IMR-90 (cell line): ENCODE measurements at regions not wholly inside any gene's neighbourhood (a gene's known extent, or its start where the extent isn't known, plus 50 kb on each side); places are given as distances from the start of the nearest gene placed in this dataset.

ENCODE experiments used
- ATAC-seq: fragments of 200-7000 bp; cut with Tn5 transposase; 2 replicates; pipeline ENCODE4 v1.9.1; 2020; ENCODE audit warnings: low read depth, mild to moderate bottlenecking, moderate library complexity
- BruUV-seq: library from RNA; stranded (reverse); fragments of 400-500 nt; replicated peaks from 2 replicates; lab custom pipeline; 2021; lab: Mats Ljungman, UMichigan
- CTCF ChIA-PET: fragments of 300-600 bp; formaldehyde crosslinking; extraction: SDS; loops from one replicate; lab custom pipeline; 2021; ENCODE audit warnings: antibody characterized with exemption; lab: Yijun Ruan, JAX
- POLR2A ChIA-PET: fragments of 300-600 bp; sonication (Branson Sonifier 250); formaldehyde crosslinking; loops from one replicate; lab custom pipeline; 2022; ENCODE audit warnings: antibody characterized with exemption; ENCODE audit not compliant: unreplicated experiment; lab: Charles Lee
- DNase-seq: peaks from one replicate; pipeline ENCODE4 v3.0.0; 2013
- H2AFZ ChIP-seq: replicated peaks from 2 replicates; pipeline ENCODE3; 2013; ENCODE audit warnings: low read length, mild to moderate bottlenecking; ENCODE audit not compliant: poor library complexity
- H2AK5ac ChIP-seq: 2 replicates; pipeline ENCODE4 v1.6.1; 2013; ENCODE audit warnings: low read depth, low read length, inconsistent platforms
- H2AK9ac ChIP-seq: replicated peaks from 2 replicates; pipeline ENCODE3; 2013; ENCODE audit warnings: mild to moderate bottlenecking, low read depth, low read length, moderate library complexity; ENCODE audit not compliant: poor library complexity
- H2BK120ac ChIP-seq: 2 replicates; pipeline ENCODE4 v1.6.1; 2013; ENCODE audit warnings: low read depth, low read length, inconsistent platforms
- H2BK15ac ChIP-seq: 3 replicates; pipeline ENCODE4 v1.6.1; 2013; ENCODE audit warnings: low read depth, low read length, inconsistent platforms
- H2BK20ac ChIP-seq: 2 replicates; pipeline ENCODE4 v1.6.1; 2013; ENCODE audit warnings: low read depth, mild to moderate bottlenecking, inconsistent platforms, low read length, moderate library complexity
- H2BK5ac ChIP-seq: 2 replicates; pipeline ENCODE4 v1.6.1; 2013; ENCODE audit warnings: mild to moderate bottlenecking, low read depth, low read length, inconsistent platforms; ENCODE audit not compliant: poor library complexity, severe bottlenecking
- H3K14ac ChIP-seq: replicated peaks from 2 replicates; pipeline ENCODE4 v1.6.1; 2013; ENCODE audit warnings: low read depth, low read length, inconsistent platforms
- H3K18ac ChIP-seq: 2 replicates; pipeline ENCODE4 v1.6.1; 2013; ENCODE audit warnings: low read depth, low read length, control low read depth
- H3K23ac ChIP-seq: 2 replicates; pipeline ENCODE4 v1.6.1; 2013; ENCODE audit warnings: low read depth, low read length, inconsistent platforms
- H3K27ac ChIP-seq: 2 replicates; pipeline ENCODE4 v1.5.1; 2013; ENCODE audit warnings: mild to moderate bottlenecking, control low read depth, low read length; ENCODE audit not compliant: insufficient read depth
- H3K27me3 ChIP-seq: 2 replicates; pipeline ENCODE4 v1.6.1; 2013; ENCODE audit warnings: low read length; ENCODE audit not compliant: control insufficient read depth, insufficient read depth
- H3K36me3 ChIP-seq: 2 replicates; pipeline ENCODE4 v1.6.1; 2013; ENCODE audit warnings: low read length, mixed read lengths; ENCODE audit not compliant: control insufficient read depth, insufficient read depth
- H3K4ac ChIP-seq: 2 replicates; pipeline ENCODE4 v1.6.1; 2013; ENCODE audit warnings: low read depth, low read length, inconsistent platforms
- H3K4me1 ChIP-seq: 2 replicates; pipeline ENCODE4 v1.6.1; 2013; ENCODE audit warnings: low read length, mixed read lengths; ENCODE audit not compliant: control insufficient read depth, insufficient read depth
- H3K4me2 ChIP-seq: 2 replicates; pipeline ENCODE4 v1.6.1; 2013; ENCODE audit warnings: low read depth, mild to moderate bottlenecking, control low read depth, low read length, moderate library complexity
- H3K4me3 ChIP-seq: 2 replicates; pipeline ENCODE4 v1.5.1; 2013; ENCODE audit warnings: low read depth, mild to moderate bottlenecking, control low read depth, low read length, moderate library complexity; ENCODE audit not compliant: insufficient read depth
- H3K56ac ChIP-seq: 2 replicates; pipeline ENCODE4 v1.6.1; 2013; ENCODE audit warnings: low read length, inconsistent platforms; ENCODE audit not compliant: insufficient read depth; ENCODE audit errors: extremely low read depth
- H3K79me1 ChIP-seq, 2 experiments: 2 replicates each; pipeline ENCODE4 v1.6.1; 2013; ENCODE audit warnings: low read length in 2 of 2, inconsistent platforms in 1 of 2, low read depth in 1 of 2
- H3K9ac ChIP-seq: 2 replicates; pipeline ENCODE4 v1.6.1; 2013; ENCODE audit warnings: low read depth, low read length, control low read depth
- H3K9me1 ChIP-seq: 2 replicates; pipeline ENCODE4 v1.6.1; 2013; ENCODE audit warnings: low read length, inconsistent platforms; ENCODE audit not compliant: insufficient read depth
- H3K9me3 ChIP-seq: 2 replicates; pipeline ENCODE4 v1.6.1; 2013; ENCODE audit warnings: low read length; ENCODE audit not compliant: control insufficient read depth, insufficient read depth
- H4K20me1 ChIP-seq: 2 replicates; pipeline ENCODE4 v1.6.1; 2013; ENCODE audit warnings: low read length, inconsistent platforms; ENCODE audit not compliant: insufficient read depth
- H4K5ac ChIP-seq: 2 replicates; pipeline ENCODE4 v1.6.1; 2013; ENCODE audit warnings: mild to moderate bottlenecking, low read depth, low read length, control low read depth
- H4K8ac ChIP-seq, 2 experiments: 2 replicates each; pipeline ENCODE4 v1.6.1; 2013; ENCODE audit warnings: low read depth in 2 of 2, low read length in 2 of 2, control low read depth in 1 of 2, inconsistent platforms in 1 of 2
- H4K91ac ChIP-seq: 2 replicates; pipeline ENCODE4 v1.6.1; 2013; ENCODE audit warnings: low read depth, low read length, inconsistent platforms; ENCODE audit not compliant: insufficient read depth
- FOS ChIP-seq: fragments of 150-350 bp; IDR thresholded peaks from 2 replicates; pipeline ENCODE4 v1.6.1; 2016; ENCODE audit warnings: low read depth, low read length
- NFE2L2 ChIP-seq: fragments of 150-350 bp; IDR thresholded peaks from 2 replicates; pipeline ENCODE4 v1.6.1; 2016; ENCODE audit warnings: low read depth, mild to moderate bottlenecking, low read length
- POLR2A ChIP-seq: IDR thresholded peaks from 2 replicates; pipeline ENCODE4 v1.6.1; 2012; ENCODE audit warnings: mild to moderate bottlenecking, low read depth, low read length
- WGBS, 2 experiments: methylation state at CpG; one replicate each; pipeline versions ENCODE4 v1.1.5 to v1.1.7; 2013; ENCODE audit warnings: missing lambda C conversion rate in 2 of 2; ENCODE audit not compliant: insufficient read length in 1 of 2; ENCODE audit errors: extremely low coverage in 2 of 2; 5-methylcytosine and 5-hydroxymethylcytosine counted together
- dilution Hi-C: fragments of 300-500 bp; cut with HindIII; formaldehyde crosslinking; loops from one replicate; pipeline ENCODE4 v1.14.3; 2018; ENCODE audit warnings: low sequenced_read_pairs; ENCODE audit not compliant: unreplicated experiment
- in situ Hi-C: fragments of 300-500 bp; cut with MboI; formaldehyde crosslinking; loops from 3 replicates; pipeline ENCODE4 v1.14.3; 2019; ENCODE audit warnings: low sequenced_read_pairs, inconsistent platforms, mixed read lengths
- intact Hi-C: fragments of 100-400 bp; cut with micrococcal nuclease; formaldehyde crosslinking; loops from 2 replicates; pipeline ENCODE4 v1.10.0; 2022
- TF ChIP-seq, protein P1 (sequence below): fragments of 150-350 bp; IDR thresholded peaks from 2 replicates; pipeline ENCODE4 v1.6.1; 2017; ENCODE audit warnings: mild to moderate bottlenecking, antibody characterized with exemption, low read length, low read depth

DNA sequence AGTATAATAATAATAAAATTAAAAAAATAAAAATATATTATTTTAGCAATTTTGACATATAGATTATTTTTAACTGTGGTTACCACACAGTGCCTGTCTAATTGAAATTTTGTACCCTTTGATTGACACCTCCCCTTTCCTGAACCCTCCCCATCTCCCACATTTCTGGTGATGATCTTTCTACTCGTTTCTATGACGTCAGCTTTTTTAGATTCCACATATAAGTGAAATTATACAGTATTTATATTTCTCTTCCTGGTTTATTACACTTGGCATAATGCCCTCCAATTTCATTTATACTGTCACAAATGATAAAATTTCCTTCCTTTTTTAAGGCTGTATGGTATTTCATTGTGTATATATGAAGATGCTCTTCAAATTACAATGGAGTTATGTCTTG is 258.1 kb upstream of the PTCHD4 start:
- Histone ChIP-seq H3K36me3 (no peaks in the 10 kb centered on the region), H3K27ac (no peak overlapping the region), H2AK5ac (no peak overlapping the region), H2BK5ac (no peak overlapping the region), H2BK15ac (no peak overlapping the region), H4K20me1 (no peaks in the 10 kb centered on the region), H3K9me1 (no peaks in the 10 kb centered on the region), H3K4me3 (no peak overlapping the region), H3K9me3 (no peaks in the 10 kb centered on the region), H3K4me1 (no peaks in the 10 kb centered on the region), H2AFZ (no peak overlapping the region), H4K5ac (no peak overlapping the region), H3K4me2 (no peak overlapping the region), H2BK120ac (no peak overlapping the region), H3K27me3 (no peaks in the 10 kb centered on the region), H4K8ac (no peak overlapping the region), H3K56ac (no peak overlapping the region), H3K23ac (no peak overlapping the region), H3K18ac (no peak overlapping the region), H3K4ac (no peak overlapping the region), H2AK9ac (no peak overlapping the region), H3K79me1 (no peaks in the 10 kb centered on the region), H2BK20ac (no peak overlapping the region), H3K14ac (no peak overlapping the region), H3K9ac (no peak overlapping the region), H4K91ac (no peak overlapping the region)
- in situ Hi-C loops = no loop called here
- dilution Hi-C loops = no loop called here
- intact Hi-C loops = no loop called here
- WGBS, 2 experiments = no CpG with 5 or more reads among the region's 2 CpGs
- TF ChIP-seq, protein P1, sequence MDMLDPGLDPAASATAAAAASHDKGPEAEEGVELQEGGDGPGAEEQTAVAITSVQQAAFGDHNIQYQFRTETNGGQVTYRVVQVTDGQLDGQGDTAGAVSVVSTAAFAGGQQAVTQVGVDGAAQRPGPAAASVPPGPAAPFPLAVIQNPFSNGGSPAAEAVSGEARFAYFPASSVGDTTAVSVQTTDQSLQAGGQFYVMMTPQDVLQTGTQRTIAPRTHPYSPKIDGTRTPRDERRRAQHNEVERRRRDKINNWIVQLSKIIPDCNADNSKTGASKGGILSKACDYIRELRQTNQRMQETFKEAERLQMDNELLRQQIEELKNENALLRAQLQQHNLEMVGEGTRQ = no peak
- TF ChIP-seq FOS (no peak), POLR2A (no peak), NFE2L2 (no peak)
- CTCF ChIA-PET = no interaction called here
- BruUV-seq = no TSS peak
- DNase-seq (no peak), ATAC-seq (no peak)
- POLR2A ChIA-PET = no interaction called here
